ENCODE measurements at regions not wholly inside any gene's neighbourhood (a gene's known extent, or its start where the extent isn't known, plus 50 kb on each side); places are given as distances from the start of the nearest gene placed in this dataset.

GRCh38 chr12:24083838-24084237, 134.4 kb upstream of the SOX5 start:
- RAD21 ChIA-PET (ENCODE audit: low non-redundant PET in 1 of 2, low total read pairs in 2 of 2, uncharacterized antibody in 2 of 2, unreplicated experiment in 2 of 2), result no interaction called here
- intact Hi-C loops (cut with micrococcal nuclease), result no loop called here

GRCh38 chr12:24081606-24082005, 132.1 kb upstream of the SOX5 start:
- no peak overlapping the region for H3K9ac ChIP-seq (ENCODE audit: low read length)
- no peaks in the 10 kb centered on the region for H3K9me2 ChIP-seq (ENCODE audit: insufficient read depth)
- no peaks in the 10 kb centered on the region for H3K27me3 ChIP-seq (ENCODE audit: insufficient read depth, low read length)
- no peak overlapping the region for H3K4me3 ChIP-seq (replicated peaks in 1 of 2; ENCODE audit: low read depth in 1 of 2, low read length in 2 of 2)
- no peaks in the 10 kb centered on the region for H4K20me1 ChIP-seq (ENCODE audit: insufficient read depth)
- POLR2A ChIA-PET, result no interaction called here
- no peak overlapping the region for H3K27ac ChIP-seq (ENCODE audit: low read depth, low read length)
- DNase-seq (ENCODE audit: low read depth, low spot score) (no peak), ATAC-seq (no peak)
- no TSS peak for BruUV-seq (replicated peaks)
- RAD21 ChIA-PET (ENCODE audit: low non-redundant PET in 1 of 2, low total read pairs in 2 of 2, uncharacterized antibody in 2 of 2, unreplicated experiment in 2 of 2), result no interaction called here
- intact Hi-C loops (cut with micrococcal nuclease), result no loop called here
- H3K4me2 ChIP-seq (ENCODE audit: low read length), result no peak overlapping the region
- no peak overlapping the region for H2AFZ ChIP-seq (ENCODE audit: low read depth, low read length, poor library complexity, severe bottlenecking)
- H3K4me1 ChIP-seq (ENCODE audit: control insufficient read depth in 1 of 2, insufficient read depth in 2 of 2, low read length in 2 of 2), result no peaks in the 10 kb centered on the region
- H3K9me3 ChIP-seq (ENCODE audit: control insufficient read depth in 1 of 2, insufficient read depth in 1 of 2, low read depth in 1 of 2, low read length in 2 of 2), result peaks cover 3 to 30% of the 10 kb centered on the region in 2 experiments; a peak in 2 of 4 replicates
- no peak for TF ChIP-seq MAX (IDR thresholded peaks at IDR 0.05)
- H3K79me2 ChIP-seq (ENCODE audit: insufficient read depth, low read length), result no peaks in the 10 kb centered on the region
- H3K36me3 ChIP-seq (ENCODE audit: control insufficient read depth in 1 of 2, insufficient read depth in 2 of 2, low read length in 2 of 2), result no peaks in the 10 kb centered on the region
- CTCF ChIA-PET, result no interaction called here

More at GRCh38 chr12:24083838-24084237, 134.4 kb upstream of the SOX5 start:
- ChIA-PET CTCF (no interaction called here), POLR2A (no interaction called here)
- Histone ChIP-seq H4K20me1 (ENCODE audit: insufficient read depth) (no peaks in the 10 kb centered on the region), H3K9me2 (ENCODE audit: insufficient read depth) (no peaks in the 10 kb centered on the region), H3K36me3 (ENCODE audit: control insufficient read depth in 1 of 2, insufficient read depth in 2 of 2, low read length in 2 of 2) (no peaks in the 10 kb centered on the region), H3K9ac (ENCODE audit: low read length) (no peak overlapping the region), H3K4me1 (ENCODE audit: control insufficient read depth in 1 of 2, insufficient read depth in 2 of 2, low read length in 2 of 2) (no peaks in the 10 kb centered on the region), H3K9me3 (ENCODE audit: control insufficient read depth in 1 of 2, insufficient read depth in 1 of 2, low read depth in 1 of 2, low read length in 2 of 2) (peaks cover 0 to 20% of the 10 kb centered on the region in 2 experiments; a peak in 2 of 4 replicates), H2AFZ (ENCODE audit: low read depth, low read length, poor library complexity, severe bottlenecking) (no peak overlapping the region), H3K27me3 (ENCODE audit: insufficient read depth, low read length) (no peaks in the 10 kb centered on the region), H3K79me2 (ENCODE audit: insufficient read depth, low read length) (no peaks in the 10 kb centered on the region), H3K4me3 (replicated peaks in 1 of 2; ENCODE audit: low read depth in 1 of 2, low read length in 2 of 2) (no peak overlapping the region), H3K4me2 (ENCODE audit: low read length) (no peak overlapping the region), H3K27ac (ENCODE audit: low read depth, low read length) (no peak overlapping the region)
- no peak for TF ChIP-seq POLR2AphosphoS5 (IDR thresholded peaks at IDR 0.05; ENCODE audit: low read depth, low read length)
- TF ChIP-seq SIN3A (IDR thresholded peaks at IDR 0.05; ENCODE audit: low read depth), result no peak
- no peak for TF ChIP-seq ZBTB33 (IDR thresholded peaks at IDR 0.05; ENCODE audit: extremely low read depth, insufficient replicate concordance, low read length)
- no peak for ATAC-seq
- no TSS peak for BruUV-seq (replicated peaks)
- DNase-seq (ENCODE audit: low read depth, low spot score), result no peak

Data from HCT116 (cell line).